Fibroblast of skin of left quadriceps (primary cell): ENCODE measurements at regions not wholly inside any gene's neighbourhood (a gene's known extent, or its start where the extent isn't known, plus 50 kb on each side); places are given as distances from the start of the nearest gene placed in this dataset.
"Not testable (repeated sequence)": the region's sequence is repeated elsewhere in the genome, so short reads cannot be mapped to it uniquely, and the experiment has no call there.

ENCODE experiments used
- DNase-seq, 2 experiments: peaks; one replicate each; pipeline ENCODE4 v3.0.0-alpha.2; 2013; ENCODE audit warnings: low read depth in 2 of 2

DNA sequence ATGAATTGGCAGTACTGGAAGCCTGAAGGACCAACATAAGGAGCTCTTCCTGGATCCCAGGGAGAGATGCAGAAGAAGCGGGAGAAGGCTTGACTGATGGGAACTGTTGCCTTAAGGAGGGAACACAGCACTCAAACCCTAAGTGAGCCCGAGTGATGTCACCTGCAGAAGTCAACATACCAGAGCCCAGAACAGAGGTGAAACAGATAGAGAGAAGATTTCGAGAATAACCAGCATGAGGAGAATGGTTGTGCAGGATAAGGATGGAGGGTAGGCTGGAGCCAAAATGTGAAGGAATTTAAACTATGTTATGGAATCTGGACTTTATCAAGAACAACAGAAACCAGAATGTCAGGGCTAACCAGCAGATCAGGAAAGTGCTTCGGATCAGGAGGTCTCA is 463.1 kb upstream of the DDX18 start:
- DNase-seq, result no peak

DNA sequence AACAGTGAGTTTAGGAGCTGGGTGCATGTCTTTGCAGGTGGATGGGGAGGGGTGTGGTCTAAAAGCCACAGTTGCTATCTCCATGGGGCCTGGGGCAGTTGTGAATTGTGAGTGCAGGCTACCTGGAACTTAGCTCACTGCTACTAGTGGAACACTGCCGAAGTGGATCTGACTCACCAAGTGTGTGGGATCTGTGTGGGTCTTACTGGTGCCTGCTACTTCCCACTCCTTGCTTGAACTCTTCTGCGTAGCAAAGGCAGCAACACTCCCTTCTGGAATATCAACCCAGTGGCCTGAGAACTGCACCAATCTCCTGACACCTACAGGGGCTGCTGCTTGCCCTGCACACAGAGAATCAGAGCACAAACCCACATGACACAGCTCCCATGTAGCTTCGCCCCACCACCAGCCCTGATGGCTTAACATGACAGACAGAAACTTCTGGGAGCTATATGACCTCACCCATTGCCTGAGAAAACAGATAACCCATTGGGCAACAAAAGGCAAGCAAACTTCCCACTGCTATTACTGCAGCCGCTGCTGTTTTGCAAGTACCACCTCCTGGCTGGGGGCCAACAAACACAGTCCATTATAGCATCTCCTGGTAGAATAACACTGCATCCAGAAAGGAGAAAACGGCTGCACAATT is 455.1 kb upstream of the DDX18 start:
- DNase-seq, result no peak

DNA sequence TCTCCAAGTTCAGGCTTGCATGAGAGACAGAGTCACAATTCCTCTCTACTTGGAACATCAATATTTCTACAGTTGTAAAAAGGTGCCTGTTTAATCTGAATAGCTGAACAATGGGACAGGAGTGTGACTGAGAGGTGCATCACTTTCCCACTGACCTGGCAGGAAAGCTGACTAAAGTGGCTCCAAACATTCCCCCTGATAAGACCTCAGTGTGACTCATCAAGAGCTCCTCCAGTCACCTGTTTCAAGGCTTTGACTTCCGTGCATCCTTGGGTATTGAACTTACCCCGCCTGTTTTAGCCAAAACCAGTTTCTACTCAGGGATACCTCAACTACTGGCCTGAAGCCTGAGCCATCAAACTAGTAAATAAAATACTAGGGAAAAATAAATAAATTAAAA is 453.9 kb upstream of the DDX18 start:
- no peak for DNase-seq

DNA sequence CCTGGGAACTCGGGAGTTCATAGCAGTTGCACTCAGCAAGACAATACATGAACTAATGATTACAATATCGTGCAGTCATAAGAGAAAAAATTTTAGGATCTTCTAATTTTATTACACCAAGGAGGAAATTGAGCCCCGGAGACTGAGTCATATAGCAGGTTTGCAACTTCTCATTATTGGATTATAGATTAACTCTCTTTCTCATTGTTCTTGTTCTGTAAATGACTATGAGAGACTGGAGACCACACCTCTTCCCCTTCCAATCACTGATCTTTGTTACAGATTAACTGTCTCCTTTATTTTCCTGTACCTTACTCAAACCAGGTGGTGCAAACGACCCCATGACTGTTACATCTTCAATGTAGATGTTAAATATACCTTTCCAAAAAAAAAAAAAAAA is 435.8 kb upstream of the DDX18 start:
- no peak for DNase-seq

DNA sequence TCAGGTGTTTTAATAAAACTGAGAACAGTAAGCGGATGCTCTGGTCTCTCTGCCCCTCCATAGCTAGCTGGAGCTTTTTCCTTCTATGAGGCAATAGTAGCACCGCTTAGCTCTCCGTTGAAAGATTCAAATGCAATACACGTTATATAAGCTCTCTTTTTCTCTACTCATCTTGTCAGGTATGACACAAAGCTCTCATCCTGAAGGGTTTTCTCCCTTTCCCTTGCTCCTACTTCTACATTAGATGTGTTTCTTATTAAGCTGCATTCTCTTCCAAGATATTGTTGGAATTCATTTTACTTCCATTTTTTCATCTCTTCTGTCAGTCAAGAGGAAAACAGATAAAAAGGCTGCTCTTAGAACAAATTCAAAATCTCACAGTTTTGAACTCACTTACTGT is 434.6 kb upstream of the DDX18 start:
- no peak for DNase-seq

DNA sequence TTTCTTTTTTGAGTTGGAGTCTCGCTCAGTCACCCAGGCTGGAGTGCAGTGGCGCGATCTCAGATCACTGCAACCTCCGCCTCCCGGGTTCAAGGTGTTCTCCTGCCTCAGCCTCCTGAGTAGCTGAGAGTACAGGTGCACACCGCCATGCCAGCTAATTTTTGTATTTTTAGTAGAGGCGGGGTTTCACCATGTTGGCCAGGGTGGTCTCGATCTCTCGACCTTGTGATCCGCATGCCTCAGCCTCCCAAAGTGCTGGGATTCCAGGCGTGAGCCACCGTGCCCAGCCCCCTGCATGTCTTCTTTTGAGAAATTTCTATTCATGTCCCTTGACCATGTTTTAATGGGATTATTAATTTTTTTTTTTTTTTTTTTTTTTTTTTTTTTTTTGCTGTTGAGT is 430.5 kb upstream of the DDX18 start:
- DNase-seq, result not testable (repeated sequence)

DNA sequence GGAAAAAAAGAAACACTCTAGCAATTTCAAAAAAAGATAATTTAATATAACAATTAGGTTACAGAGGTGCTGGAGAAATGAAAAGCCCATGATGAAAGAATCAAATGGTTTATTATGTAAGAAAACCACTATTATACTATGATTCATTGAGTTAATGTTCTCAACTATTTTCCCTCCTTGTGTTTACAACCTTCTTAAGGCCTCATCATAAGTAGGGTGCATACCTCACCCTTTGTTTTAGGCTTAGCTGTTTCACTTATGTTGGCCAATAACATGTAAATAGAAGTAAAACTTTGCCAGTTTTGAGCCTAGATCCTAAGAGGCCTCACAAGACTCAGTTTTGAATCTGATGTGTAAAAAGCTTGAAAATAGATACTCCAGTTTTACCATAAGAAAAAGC is 418.3 kb upstream of the DDX18 start:
- no peak for DNase-seq

DNA sequence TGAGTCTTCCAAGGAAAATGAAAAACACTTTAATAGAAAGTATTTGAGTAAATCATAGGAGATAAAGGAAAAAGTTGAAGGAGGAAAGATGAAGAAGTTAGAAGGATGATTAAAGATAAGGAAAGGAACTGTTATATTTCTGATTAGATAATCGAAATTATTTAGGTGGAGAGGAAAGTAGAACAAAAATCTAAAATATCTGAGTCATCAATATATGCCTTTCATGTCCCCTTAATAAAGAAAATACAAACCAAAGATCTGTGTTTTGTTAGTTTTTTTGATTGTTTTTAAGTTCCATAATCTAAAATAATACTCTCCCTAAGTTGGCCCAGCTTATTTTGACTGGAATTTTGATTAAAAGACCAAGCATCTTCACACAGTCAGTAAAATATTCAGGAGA is 412.9 kb upstream of the DDX18 start:
- DNase-seq, result no peak

DNA sequence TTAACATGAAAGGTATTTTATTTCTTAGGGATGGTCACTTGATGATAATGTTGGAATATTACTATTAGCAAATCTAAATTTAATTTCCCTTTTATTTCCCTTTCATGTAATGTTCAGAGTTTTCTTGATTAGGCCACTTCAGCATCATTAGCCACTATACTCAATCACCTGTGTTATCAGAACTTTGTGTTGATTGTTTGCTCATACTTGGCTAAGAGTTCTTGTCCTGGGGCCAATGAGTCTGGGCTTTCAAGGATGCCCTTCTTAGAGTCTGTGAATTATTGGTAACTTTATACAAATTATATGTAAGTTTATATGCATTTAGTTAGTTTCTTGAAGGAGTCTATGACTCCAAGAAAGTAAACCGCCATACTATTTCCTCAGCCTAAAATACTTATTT is 408.0 kb upstream of the DDX18 start:
- DNase-seq, result no peak

DNA sequence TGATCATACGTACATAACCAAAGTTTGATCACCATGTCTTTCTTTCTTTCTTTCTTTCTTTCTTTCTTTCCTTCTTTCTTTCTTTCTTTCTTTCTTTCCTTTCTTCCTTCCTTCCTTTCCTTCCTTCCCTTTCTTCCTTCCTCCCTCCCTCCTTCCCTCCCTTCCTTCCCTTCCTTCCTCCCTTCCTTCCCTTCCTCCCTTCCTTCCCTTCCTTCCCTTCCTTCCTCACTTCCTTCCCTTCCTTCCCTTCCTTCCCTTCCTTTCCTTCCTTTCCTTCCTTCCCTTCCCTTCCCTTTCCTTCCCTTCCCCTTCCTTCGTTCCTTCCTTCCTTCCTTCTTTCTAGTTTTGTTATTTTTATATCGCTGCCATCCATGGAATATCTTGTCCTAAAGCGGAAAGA is 406.7 kb upstream of the DDX18 start:
- DNase-seq, result no peak

DNA sequence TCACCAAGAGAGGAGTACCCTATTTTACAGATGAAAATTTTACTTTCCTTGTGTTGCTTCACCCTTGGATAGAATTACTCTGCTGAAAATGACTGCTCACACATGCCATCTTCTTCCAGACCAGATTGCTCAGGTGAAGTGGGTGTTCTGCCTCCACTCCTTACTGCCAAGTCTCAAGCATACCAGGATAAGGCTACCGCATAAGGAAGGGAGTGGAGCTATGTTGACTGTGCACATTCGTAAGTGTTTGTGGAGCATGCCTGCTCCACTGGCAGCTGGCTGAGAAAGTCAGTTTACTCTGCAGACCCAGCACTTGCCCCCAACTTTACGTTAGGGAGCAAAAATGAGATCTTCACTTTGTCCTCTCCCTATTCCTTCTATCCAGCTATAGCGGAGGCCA is 405.0 kb upstream of the DDX18 start:
- DNase-seq, result no peak

DNA sequence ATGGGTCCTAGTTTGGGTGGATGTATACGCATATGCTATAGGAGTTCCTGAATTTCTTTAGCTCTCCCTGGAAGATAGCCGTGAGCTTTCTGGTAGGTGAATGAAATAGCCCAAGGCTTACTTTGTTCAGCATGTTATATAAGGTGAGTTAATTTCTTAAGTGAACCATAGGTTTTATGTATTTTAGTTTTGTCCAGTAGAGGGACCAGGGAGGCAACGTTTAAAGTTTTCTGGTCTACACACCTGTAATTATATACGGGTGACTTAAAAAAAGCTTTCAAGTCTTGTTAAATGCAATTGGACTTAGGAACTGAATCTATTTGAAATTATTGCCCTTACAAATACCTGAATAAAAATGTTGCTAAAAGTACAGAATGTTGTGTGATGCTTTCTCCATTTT is 402.5 kb upstream of the DDX18 start:
- no peak for DNase-seq

DNA sequence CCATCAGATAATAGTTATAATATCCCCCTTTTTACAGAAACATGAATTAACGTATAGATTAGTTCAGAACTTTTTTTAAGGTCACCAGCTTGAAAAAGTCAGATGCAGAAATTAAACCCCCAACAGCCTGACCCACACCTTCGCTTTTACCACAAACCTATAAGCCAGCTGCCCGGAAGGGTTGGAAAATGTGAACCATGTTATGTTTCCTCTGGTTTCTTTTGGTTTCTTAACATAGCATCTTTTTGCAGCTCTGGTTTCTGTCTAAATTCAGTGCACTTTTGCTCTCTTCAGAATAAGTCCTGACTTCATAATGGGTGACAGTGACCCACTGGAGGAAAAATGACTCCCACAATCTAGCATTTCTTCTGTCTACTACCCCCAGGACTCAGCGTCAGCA is 381.7 kb upstream of the DDX18 start:
- DNase-seq, result no peak

DNA sequence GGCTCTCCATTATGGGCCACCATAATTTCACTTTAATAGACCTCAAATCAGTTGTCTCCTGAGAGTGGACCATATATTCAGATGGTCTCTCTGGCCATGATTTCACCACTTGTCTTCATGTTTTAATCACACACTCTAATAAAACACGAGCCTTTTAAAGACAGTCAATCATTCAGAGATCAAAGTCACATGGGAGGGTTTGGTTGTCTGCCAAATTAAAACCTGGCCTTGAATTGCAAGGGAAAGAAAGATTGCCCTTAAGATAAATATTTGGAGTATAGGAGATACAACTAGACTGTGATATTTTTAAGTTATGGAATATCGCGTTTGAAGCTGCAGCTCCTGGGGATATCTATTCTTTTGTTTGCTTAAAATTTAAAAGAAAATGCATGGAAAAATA is 377.8 kb upstream of the DDX18 start:
- DNase-seq, result no peak

DNA sequence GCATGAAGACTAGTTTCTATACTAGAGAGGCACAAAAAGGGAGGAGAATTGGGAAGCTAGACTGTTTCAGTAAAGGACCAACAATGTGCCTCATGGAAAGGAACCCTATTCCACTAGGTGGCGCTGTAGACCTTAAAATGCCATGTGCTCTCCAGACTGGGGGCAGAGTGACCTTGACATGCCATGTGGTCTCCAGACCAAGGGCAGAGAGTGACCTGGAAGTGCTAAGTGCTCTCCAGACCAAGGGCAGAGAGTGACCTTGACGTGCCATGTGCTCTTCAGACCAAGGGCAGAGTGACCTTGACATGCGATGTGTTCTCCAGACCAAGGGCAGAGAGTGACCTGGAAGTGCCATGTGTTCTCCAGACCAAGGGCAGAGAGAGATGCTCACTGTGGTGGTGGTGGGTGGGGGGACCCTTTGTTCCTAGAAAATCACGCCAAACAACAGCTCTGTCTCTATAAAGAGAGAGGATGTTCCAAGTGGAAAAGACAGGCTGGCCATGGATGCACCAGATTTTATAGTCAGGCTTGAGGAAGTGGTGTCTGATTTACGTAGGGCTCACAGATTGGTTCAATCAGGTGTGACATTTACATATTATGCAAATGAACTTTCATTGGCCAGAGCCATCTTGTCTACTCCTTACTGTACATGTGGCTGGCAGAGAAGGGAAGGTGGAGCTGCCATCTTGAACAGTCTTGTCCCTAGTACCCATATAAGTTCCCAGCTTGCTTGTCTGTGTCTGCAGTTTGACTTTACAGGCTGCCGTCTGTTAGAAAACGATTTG is 344.0 kb upstream of the DDX18 start:
- no peak for DNase-seq

DNA sequence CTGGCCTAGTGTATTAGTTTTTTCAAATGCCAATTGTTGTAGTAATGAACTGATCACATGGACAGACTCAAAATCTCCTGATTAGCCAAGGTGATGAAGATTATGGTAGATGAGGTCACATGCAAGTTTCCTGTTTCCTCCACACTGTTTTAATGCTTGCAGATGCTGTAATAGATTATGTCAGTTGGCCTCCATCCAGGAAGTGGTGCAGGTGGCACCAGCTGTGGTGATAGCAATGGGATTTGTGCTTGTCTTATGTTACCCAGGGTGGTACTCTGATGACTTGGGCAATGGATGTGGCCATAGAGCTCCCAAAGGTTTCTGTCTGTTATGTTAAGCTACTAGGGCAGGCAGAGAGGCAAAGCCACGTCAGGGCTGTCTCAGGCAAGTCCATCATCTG is 332.9 kb upstream of the DDX18 start:
- no peak for DNase-seq

DNA sequence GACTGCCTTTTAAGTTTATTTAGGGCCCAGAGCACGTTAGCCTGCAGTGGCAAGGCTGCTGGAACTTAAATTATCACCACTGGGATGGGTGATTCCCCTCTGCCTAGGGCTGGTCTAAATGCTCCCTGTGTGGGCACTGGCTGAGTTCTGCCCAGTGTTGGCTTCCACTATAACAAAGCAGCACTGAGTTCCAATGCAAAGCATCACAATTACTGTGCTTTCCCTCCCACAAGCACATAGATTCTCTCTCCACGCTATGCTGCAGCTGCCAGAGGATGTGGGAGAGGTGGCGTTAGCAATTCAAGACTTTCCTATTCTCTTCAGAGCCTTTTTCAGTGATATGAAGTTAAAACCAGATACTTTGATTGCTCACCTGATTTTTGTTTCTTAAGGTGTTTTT is 328.9 kb upstream of the DDX18 start:
- DNase-seq, result no peak

DNA sequence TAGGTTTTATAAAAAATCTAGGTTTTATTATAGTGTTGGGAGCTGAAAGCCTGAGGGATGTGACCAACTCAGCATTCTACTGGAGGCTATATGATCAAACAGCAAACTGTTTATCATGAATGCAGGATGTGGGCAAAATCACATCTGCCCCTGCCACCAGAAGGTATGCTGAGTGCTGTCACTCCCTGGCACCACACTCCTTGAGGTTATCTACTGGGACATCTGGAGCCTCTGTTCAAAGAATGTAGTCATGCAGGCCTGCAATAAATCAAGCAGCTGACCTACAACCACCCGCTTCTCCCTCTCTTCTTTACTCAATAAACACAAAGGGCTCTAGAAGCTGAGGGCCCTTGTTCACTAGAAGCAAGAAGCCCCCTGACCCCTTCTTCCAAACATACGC is 328.4 kb upstream of the DDX18 start:
- DNase-seq, result no peak

DNA sequence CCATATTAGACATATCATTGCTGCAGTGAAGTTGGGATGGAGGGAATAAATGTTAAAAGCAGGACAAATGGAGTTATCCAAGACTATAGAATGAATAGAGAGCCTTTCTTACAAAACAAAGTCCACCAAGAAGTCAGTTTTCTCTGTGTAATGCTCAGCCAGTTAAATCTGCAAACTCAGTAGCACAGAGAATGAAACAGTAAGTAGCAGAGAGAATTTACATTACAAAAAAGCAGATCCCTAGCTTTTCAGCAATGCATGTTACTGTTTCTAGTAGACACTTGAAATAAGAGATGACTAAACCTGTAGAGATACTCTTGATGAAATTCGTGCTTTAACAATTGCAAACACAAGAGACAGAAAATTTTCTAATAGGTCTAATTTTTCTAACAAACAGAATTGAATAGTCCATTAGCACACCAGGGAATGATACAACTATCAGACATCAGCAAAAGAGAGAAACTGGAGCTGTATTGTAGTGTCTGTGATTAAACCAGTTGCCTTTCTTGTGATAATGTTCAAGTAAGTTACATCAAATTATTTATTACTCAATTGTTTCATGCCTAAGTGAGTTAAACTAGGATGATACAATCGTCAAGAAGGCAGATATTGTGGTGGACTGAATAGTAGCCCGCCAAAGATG is 322.2 kb upstream of the DDX18 start:
- no peak for DNase-seq

DNA sequence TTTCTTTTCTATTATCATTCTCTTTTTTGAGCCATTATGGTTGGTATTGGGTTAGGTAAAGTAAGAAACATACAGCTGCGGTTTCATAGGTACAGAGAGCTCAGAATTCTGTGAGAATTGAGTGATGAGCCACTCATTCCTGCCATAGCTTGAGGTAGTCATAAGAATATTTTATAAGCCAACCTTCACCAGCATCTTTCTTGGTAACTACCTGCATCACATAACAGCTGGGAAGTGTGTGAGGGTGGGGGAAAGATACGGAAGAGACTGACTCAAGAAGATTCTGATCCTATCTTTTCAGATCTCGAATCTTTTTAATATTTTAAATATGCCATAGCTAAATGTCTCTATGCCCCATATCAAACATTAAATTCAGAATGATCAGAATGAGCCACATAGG is 313.8 kb upstream of the DDX18 start:
- no peak for DNase-seq

DNA sequence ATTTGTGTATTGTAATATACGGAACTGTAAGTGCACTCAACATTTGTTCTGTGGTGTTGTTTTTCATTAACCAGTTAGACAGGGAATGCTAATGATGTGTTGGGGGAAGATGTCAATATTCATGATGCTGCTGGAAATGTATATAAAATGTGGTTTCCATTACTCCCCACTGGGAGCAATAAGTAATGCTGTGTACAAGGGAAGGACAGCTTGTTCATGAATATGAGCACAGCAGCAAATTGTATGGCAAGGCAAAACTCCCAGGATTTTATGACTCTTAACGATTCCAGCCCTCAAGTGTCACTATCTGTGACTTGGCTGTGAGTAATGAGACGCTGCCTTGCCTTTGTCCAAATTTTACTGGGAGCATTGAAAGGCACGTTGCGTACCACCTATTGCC is 312.4 kb upstream of the DDX18 start:
- DNase-seq, result no peak

DNA sequence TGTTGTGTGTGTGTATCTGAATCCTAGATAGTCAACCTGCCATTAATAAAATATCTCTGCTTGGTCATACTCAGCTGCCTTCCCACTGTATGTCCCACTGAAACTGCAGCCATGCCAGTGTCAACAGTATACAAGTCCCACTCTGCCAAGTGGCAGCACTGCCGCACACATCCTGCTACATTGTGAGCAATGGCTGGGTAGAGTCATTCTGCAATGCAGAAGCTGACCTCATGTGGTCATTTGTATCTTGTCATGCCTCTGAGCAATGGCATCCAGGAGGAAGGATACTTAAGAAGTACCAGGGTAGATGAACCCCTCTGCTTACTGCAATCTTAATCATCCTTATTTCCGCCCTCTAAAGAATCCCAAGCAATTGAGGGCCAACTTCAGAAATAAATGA is 302.2 kb upstream of the DDX18 start:
- no peak for DNase-seq

DNA sequence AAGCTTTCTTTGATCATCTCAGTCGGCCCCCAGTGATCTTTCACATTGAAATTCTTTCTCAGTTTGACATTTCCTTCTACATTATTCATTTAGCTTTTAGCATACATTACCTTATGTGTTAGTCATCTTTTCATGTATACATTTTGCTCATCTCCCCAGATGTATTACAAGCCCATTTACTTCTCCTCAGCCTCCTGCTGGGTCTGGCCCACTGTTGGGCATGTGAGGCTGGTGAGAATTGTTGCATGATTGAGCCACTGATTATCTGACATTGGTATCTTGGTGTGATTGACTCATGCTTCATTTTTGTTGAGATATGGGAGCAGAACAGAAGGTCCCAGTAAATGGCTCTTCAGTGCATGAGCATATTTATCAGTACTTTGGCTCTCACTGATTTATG is 300.1 kb upstream of the DDX18 start:
- no peak for DNase-seq
